ENCODE measurements at regions not wholly inside any gene's neighbourhood (a gene's known extent, or its start where the extent isn't known, plus 50 kb on each side); places are given as distances from the start of the nearest gene placed in this dataset.
A peak's percentile ranks its signal among the peaks of the same experiment; 100 is the strongest.

DNA sequence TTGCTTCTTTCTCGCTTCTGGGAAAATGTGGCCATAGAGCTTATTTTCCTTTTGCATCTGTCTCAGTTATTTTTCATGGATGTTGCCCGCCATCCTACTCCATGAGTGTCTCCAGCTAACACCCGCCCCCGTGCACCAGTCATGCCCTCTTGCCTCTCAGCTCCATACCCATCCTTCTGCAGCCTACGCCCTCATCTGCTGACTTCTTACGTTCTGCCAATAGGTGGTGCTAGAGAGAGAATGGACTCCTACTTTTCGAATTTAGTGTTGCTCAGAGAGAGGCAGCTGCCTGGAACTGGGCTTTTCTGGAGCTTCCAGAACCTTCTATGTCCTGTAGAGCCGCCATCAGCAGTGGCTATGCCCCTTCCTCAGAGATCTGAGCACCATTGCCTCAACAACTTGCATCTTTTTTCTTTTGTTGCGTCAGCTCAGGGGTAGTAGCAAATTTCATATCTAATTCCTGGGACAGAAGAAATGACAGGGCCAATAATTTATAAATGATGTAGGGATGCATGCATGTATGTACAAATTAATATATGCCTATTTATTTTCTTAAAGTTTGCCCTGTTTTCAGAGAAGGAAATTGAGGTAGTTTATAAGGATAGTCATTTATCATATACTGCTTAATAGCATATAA is 119.7 kb upstream of the MYOCD start:
- TF ChIP-seq, protein P1, sequence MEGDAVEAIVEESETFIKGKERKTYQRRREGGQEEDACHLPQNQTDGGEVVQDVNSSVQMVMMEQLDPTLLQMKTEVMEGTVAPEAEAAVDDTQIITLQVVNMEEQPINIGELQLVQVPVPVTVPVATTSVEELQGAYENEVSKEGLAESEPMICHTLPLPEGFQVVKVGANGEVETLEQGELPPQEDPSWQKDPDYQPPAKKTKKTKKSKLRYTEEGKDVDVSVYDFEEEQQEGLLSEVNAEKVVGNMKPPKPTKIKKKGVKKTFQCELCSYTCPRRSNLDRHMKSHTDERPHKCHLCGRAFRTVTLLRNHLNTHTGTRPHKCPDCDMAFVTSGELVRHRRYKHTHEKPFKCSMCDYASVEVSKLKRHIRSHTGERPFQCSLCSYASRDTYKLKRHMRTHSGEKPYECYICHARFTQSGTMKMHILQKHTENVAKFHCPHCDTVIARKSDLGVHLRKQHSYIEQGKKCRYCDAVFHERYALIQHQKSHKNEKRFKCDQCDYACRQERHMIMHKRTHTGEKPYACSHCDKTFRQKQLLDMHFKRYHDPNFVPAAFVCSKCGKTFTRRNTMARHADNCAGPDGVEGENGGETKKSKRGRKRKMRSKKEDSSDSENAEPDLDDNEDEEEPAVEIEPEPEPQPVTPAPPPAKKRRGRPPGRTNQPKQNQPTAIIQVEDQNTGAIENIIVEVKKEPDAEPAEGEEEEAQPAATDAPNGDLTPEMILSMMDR (IDR thresholded peaks at IDR 0.05): peak; percentile 68
- TF ChIP-seq TCF7L2 (IDR thresholded peaks at IDR 0.05; ENCODE audit: low read depth, low read length) (no peak), SIN3A (IDR thresholded peaks at IDR 0.05; ENCODE audit: borderline replicate concordance, insufficient read depth, low read depth, low read length) (no peak), POLR2AphosphoS5 (IDR thresholded peaks at IDR 0.05; ENCODE audit: low read depth, low read length) (no peak)
- TF ChIP-seq, protein P2, sequence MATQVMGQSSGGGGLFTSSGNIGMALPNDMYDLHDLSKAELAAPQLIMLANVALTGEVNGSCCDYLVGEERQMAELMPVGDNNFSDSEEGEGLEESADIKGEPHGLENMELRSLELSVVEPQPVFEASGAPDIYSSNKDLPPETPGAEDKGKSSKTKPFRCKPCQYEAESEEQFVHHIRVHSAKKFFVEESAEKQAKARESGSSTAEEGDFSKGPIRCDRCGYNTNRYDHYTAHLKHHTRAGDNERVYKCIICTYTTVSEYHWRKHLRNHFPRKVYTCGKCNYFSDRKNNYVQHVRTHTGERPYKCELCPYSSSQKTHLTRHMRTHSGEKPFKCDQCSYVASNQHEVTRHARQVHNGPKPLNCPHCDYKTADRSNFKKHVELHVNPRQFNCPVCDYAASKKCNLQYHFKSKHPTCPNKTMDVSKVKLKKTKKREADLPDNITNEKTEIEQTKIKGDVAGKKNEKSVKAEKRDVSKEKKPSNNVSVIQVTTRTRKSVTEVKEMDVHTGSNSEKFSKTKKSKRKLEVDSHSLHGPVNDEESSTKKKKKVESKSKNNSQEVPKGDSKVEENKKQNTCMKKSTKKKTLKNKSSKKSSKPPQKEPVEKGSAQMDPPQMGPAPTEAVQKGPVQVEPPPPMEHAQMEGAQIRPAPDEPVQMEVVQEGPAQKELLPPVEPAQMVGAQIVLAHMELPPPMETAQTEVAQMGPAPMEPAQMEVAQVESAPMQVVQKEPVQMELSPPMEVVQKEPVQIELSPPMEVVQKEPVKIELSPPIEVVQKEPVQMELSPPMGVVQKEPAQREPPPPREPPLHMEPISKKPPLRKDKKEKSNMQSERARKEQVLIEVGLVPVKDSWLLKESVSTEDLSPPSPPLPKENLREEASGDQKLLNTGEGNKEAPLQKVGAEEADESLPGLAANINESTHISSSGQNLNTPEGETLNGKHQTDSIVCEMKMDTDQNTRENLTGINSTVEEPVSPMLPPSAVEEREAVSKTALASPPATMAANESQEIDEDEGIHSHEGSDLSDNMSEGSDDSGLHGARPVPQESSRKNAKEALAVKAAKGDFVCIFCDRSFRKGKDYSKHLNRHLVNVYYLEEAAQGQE (IDR thresholded peaks at IDR 0.05; ENCODE audit: insufficient read depth in 1 of 2, low read depth in 2 of 2, low read length in 1 of 2): no peak
